ENCODE measurements at regions not wholly inside any gene's neighbourhood (a gene's known extent, or its start where the extent isn't known, plus 50 kb on each side); places are given as distances from the start of the nearest gene placed in this dataset.

GRCh38 chr14:28608851-28609828 is 157.4 kb upstream of the FOXG1 start:
- H3K18ac ChIP-seq (ENCODE audit: low read length): no peak overlapping the region
- no CpG with 5 or more reads among the region's 10 CpGs for WGBS (ENCODE audit: extremely low coverage, insufficient coverage, insufficient read length)
- no peak overlapping the region for H3K4ac ChIP-seq (ENCODE audit: low read depth, low read length)
- H2BK12ac ChIP-seq (ENCODE audit: low read length): no peak overlapping the region
- no peak overlapping the region for H3K4me3 ChIP-seq (ENCODE audit: low read depth, low read length)
- no peaks in the 10 kb centered on the region for H3K36me3 ChIP-seq (ENCODE audit: control insufficient read depth in 1 of 2, insufficient read depth in 2 of 2, low read length in 2 of 2)
- no peaks in the 10 kb centered on the region for H3K9me3 ChIP-seq (ENCODE audit: insufficient read depth, low read depth, low read length)
- DNase-seq: peak; percentile 26 to 66
- H3K9ac ChIP-seq (ENCODE audit: low read length): no peak overlapping the region
- no peak overlapping the region for H2BK5ac ChIP-seq (ENCODE audit: low read depth, low read length, poor library complexity)
- H3K79me2 ChIP-seq (ENCODE audit: control insufficient read depth, insufficient read depth, low read length, poor library complexity): no peaks in the 10 kb centered on the region
- H3K4me2 ChIP-seq (ENCODE audit: low read length): no peak overlapping the region
- no peak overlapping the region for H4K12ac ChIP-seq (ENCODE audit: low read depth, low read length)
- no peak overlapping the region for H2AFZ ChIP-seq (ENCODE audit: insufficient read depth, low read length, poor library complexity)
- no peak overlapping the region for H2AK5ac ChIP-seq (ENCODE audit: low read length)
- no peaks in the 10 kb centered on the region for H3K79me1 ChIP-seq (ENCODE audit: low read length)
- H3K27me3 ChIP-seq (ENCODE audit: insufficient read depth, low read length): no peaks in the 10 kb centered on the region
- H3K4me1 ChIP-seq (ENCODE audit: control insufficient read depth in 1 of 2, insufficient read depth in 2 of 2, low read length in 2 of 2): no peaks in the 10 kb centered on the region
- no peak overlapping the region for H2BK120ac ChIP-seq (ENCODE audit: insufficient read depth, low read length, poor library complexity)
- no peak overlapping the region for H3K14ac ChIP-seq (ENCODE audit: low read length)
- H4K91ac ChIP-seq (ENCODE audit: low read depth, low read length): no peak overlapping the region
- no peak overlapping the region for H3K23ac ChIP-seq (ENCODE audit: low read length)
- H3K27ac ChIP-seq (ENCODE audit: low read depth, low read length): no peak overlapping the region
- H4K8ac ChIP-seq (ENCODE audit: low read depth, low read length): no peak overlapping the region

GRCh38 chr14:28612414-28612813 is 154.2 kb upstream of the FOXG1 start:
- Histone ChIP-seq H3K4me3 (ENCODE audit: low read depth, low read length) (no peak overlapping the region), H3K4ac (ENCODE audit: low read depth, low read length) (no peak overlapping the region), H2AK5ac (ENCODE audit: low read length) (no peak overlapping the region), H4K12ac (ENCODE audit: low read depth, low read length) (no peak overlapping the region), H3K4me2 (ENCODE audit: low read length) (no peak overlapping the region), H3K4me1 (ENCODE audit: control insufficient read depth in 1 of 2, insufficient read depth in 2 of 2, low read length in 2 of 2) (no peaks in the 10 kb centered on the region), H3K18ac (ENCODE audit: low read length) (no peak overlapping the region), H3K27ac (ENCODE audit: low read depth, low read length) (no peak overlapping the region), H3K9ac (ENCODE audit: low read length) (no peak overlapping the region), H3K27me3 (ENCODE audit: insufficient read depth, low read length) (no peaks in the 10 kb centered on the region), H3K9me3 (ENCODE audit: insufficient read depth, low read depth, low read length) (no peaks in the 10 kb centered on the region), H4K8ac (ENCODE audit: low read depth, low read length) (no peak overlapping the region), H3K36me3 (ENCODE audit: control insufficient read depth in 1 of 2, insufficient read depth in 2 of 2, low read length in 2 of 2) (no peaks in the 10 kb centered on the region), H3K79me2 (ENCODE audit: control insufficient read depth, insufficient read depth, low read length, poor library complexity) (no peaks in the 10 kb centered on the region), H3K14ac (ENCODE audit: low read length) (no peak overlapping the region), H4K91ac (ENCODE audit: low read depth, low read length) (no peak overlapping the region), H2AFZ (ENCODE audit: insufficient read depth, low read length, poor library complexity) (no peak overlapping the region), H3K23ac (ENCODE audit: low read length) (no peak overlapping the region), H2BK120ac (ENCODE audit: insufficient read depth, low read length, poor library complexity) (no peak overlapping the region), H3K79me1 (ENCODE audit: low read length) (no peaks in the 10 kb centered on the region), H2BK5ac (ENCODE audit: low read depth, low read length, poor library complexity) (no peak overlapping the region), H2BK12ac (ENCODE audit: low read length) (no peak overlapping the region)
- DNase-seq: no peak
- no CpG with 5 or more reads among the region's 1 CpG for WGBS (ENCODE audit: extremely low coverage, insufficient coverage, insufficient read length)

GRCh38 chr14:28613532-28613931 is 153.1 kb upstream of the FOXG1 start:
- Histone ChIP-seq H3K4ac (ENCODE audit: low read depth, low read length) (no peak overlapping the region), H2AFZ (ENCODE audit: insufficient read depth, low read length, poor library complexity) (no peak overlapping the region), H3K9me3 (ENCODE audit: insufficient read depth, low read depth, low read length) (no peaks in the 10 kb centered on the region), H3K79me1 (ENCODE audit: low read length) (no peaks in the 10 kb centered on the region), H4K12ac (ENCODE audit: low read depth, low read length) (no peak overlapping the region), H3K36me3 (ENCODE audit: control insufficient read depth in 1 of 2, insufficient read depth in 2 of 2, low read length in 2 of 2) (no peaks in the 10 kb centered on the region), H3K27ac (ENCODE audit: low read depth, low read length) (no peak overlapping the region), H3K14ac (ENCODE audit: low read length) (no peak overlapping the region), H2BK120ac (ENCODE audit: insufficient read depth, low read length, poor library complexity) (no peak overlapping the region), H4K91ac (ENCODE audit: low read depth, low read length) (no peak overlapping the region), H3K9ac (ENCODE audit: low read length) (no peak overlapping the region), H3K79me2 (ENCODE audit: control insufficient read depth, insufficient read depth, low read length, poor library complexity) (no peaks in the 10 kb centered on the region), H3K18ac (ENCODE audit: low read length) (no peak overlapping the region), H2BK5ac (ENCODE audit: low read depth, low read length, poor library complexity) (no peak overlapping the region), H3K4me3 (ENCODE audit: low read depth, low read length) (no peak overlapping the region), H4K8ac (ENCODE audit: low read depth, low read length) (no peak overlapping the region), H3K4me1 (ENCODE audit: control insufficient read depth in 1 of 2, insufficient read depth in 2 of 2, low read length in 2 of 2) (no peaks in the 10 kb centered on the region), H2BK12ac (ENCODE audit: low read length) (no peak overlapping the region), H3K27me3 (ENCODE audit: insufficient read depth, low read length) (no peaks in the 10 kb centered on the region), H2AK5ac (ENCODE audit: low read length) (no peak overlapping the region), H3K23ac (ENCODE audit: low read length) (no peak overlapping the region), H3K4me2 (ENCODE audit: low read length) (no peak overlapping the region)
- DNase-seq: no peak
- WGBS (ENCODE audit: extremely low coverage, insufficient coverage, insufficient read length): no CpG with 5 or more reads among the region's 3 CpGs

- no peak overlapping the region for H3K9ac ChIP-seq (ENCODE audit: low read length)
- WGBS (ENCODE audit: extremely low coverage, insufficient coverage, insufficient read length): no CpG with 5 or more reads among the region's 1 CpG
- H3K4ac ChIP-seq (ENCODE audit: low read depth, low read length): no peak overlapping the region
- no peak overlapping the region for H4K12ac ChIP-seq (ENCODE audit: low read depth, low read length)
- no peak overlapping the region for H4K8ac ChIP-seq (ENCODE audit: low read depth, low read length)
- H3K23ac ChIP-seq (ENCODE audit: low read length): no peak overlapping the region
- H3K27ac ChIP-seq (ENCODE audit: low read depth, low read length): no peak overlapping the region
- H3K9me3 ChIP-seq (ENCODE audit: insufficient read depth, low read depth, low read length): no peaks in the 10 kb centered on the region
- no peak overlapping the region for H2AFZ ChIP-seq (ENCODE audit: insufficient read depth, low read length, poor library complexity)
- H2BK12ac ChIP-seq (ENCODE audit: low read length): no peak overlapping the region
- H3K4me3 ChIP-seq (ENCODE audit: low read depth, low read length): no peak overlapping the region
- no peak overlapping the region for H3K18ac ChIP-seq (ENCODE audit: low read length)
- H3K4me2 ChIP-seq (ENCODE audit: low read length): no peak overlapping the region
- no peak for DNase-seq
- H3K36me3 ChIP-seq (ENCODE audit: control insufficient read depth in 1 of 2, insufficient read depth in 2 of 2, low read length in 2 of 2): no peaks in the 10 kb centered on the region
- no peak overlapping the region for H2BK5ac ChIP-seq (ENCODE audit: low read depth, low read length, poor library complexity)
- H3K4me1 ChIP-seq (ENCODE audit: control insufficient read depth in 1 of 2, insufficient read depth in 2 of 2, low read length in 2 of 2): no peaks in the 10 kb centered on the region
- no peaks in the 10 kb centered on the region for H3K79me2 ChIP-seq (ENCODE audit: control insufficient read depth, insufficient read depth, low read length, poor library complexity)
- no peak overlapping the region for H2AK5ac ChIP-seq (ENCODE audit: low read length)
- H2BK120ac ChIP-seq (ENCODE audit: insufficient read depth, low read length, poor library complexity): no peak overlapping the region
- no peak overlapping the region for H4K91ac ChIP-seq (ENCODE audit: low read depth, low read length)
- H3K27me3 ChIP-seq (ENCODE audit: insufficient read depth, low read length): no peaks in the 10 kb centered on the region
- no peak overlapping the region for H3K14ac ChIP-seq (ENCODE audit: low read length)
- H3K79me1 ChIP-seq (ENCODE audit: low read length): no peaks in the 10 kb centered on the region
Observed at GRCh38 chr14:28626780-28627179, 139.8 kb upstream of the FOXG1 start.
